HEK293 (cell line): ENCODE measurements at regions not wholly inside any gene's neighbourhood (a gene's known extent, or its start where the extent isn't known, plus 50 kb on each side); places are given as distances from the start of the nearest gene placed in this dataset.

Experiments used
- CTCF ChIA-PET: fragments of 350-600 bp; formaldehyde crosslinking; extraction: SDS; loops from one replicate; lab custom pipeline; 2021; ENCODE audit warnings: antibody characterized with exemption; lab: Yijun Ruan, JAX
- POLR2A ChIA-PET: fragments of 300-600 bp; formaldehyde crosslinking; extraction: SDS; loops from one replicate; lab custom pipeline; 2020; ENCODE audit warnings: antibody characterized with exemption, inconsistent platforms; lab: Yijun Ruan, JAX
- H3K27ac ChIP-seq: fragments of 200-500 bp; sonication (Bioruptor generic); 2 replicates; pipeline ENCODE4 v1.5.1; 2014; ENCODE audit warnings: low read depth, low read length, control low read depth, inconsistent platforms; ENCODE audit errors: extremely low read depth
- H3K36me3 ChIP-seq, 2 experiments: fragments of 200-500 bp in 1 of 2; sonication (Bioruptor generic) in 1 of 2; 1 replicate in 1 of 2; 2 replicates in 1 of 2; pipeline ENCODE4 v1.5.1; 2014 to 2017; ENCODE audit warnings: inconsistent platforms in 2 of 2, low read length in 2 of 2; ENCODE audit not compliant: control insufficient read depth in 2 of 2, insufficient read depth in 1 of 2
- H3K4me1 ChIP-seq: fragments of 200-500 bp; sonication (Bioruptor generic); 2 replicates; pipeline ENCODE4 v1.5.1; 2014; ENCODE audit warnings: mild to moderate bottlenecking, low read length, inconsistent platforms; ENCODE audit not compliant: control insufficient read depth, insufficient read depth
- H3K4me3 ChIP-seq: 2 replicates; pipeline ENCODE4 v1.5.1; 2011; ENCODE audit warnings: low read depth, mild to moderate bottlenecking, control low read depth, low read length, moderate library complexity
- H3K9me3 ChIP-seq: fragments of 200-500 bp; sonication (Bioruptor generic); 2 replicates; pipeline ENCODE4 v1.5.1; 2014; ENCODE audit warnings: low read depth, low read length, inconsistent platforms; ENCODE audit not compliant: control insufficient read depth, insufficient read depth
- FEZF1 ChIP-seq: fragments of 450-650 bp; formaldehyde crosslinking; IDR thresholded peaks from 2 replicates; pipeline ENCODE4 v1.5.1; 2016; ENCODE audit warnings: missing biosample characterization, missing genetic modification characterization
- GFI1B ChIP-seq: fragments of 450-650 bp; formaldehyde crosslinking; IDR thresholded peaks from 2 replicates; pipeline ENCODE4 v1.5.1; 2016; ENCODE audit warnings: missing biosample characterization, missing genetic modification characterization
- HOXA7 ChIP-seq: sonication (generic); formaldehyde crosslinking; IDR thresholded peaks from 2 replicates; pipeline ENCODE4 v1.8.1; 2022; ENCODE audit warnings: missing genetic modification reagents, borderline replicate concordance
- OSR2 ChIP-seq: fragments of 450-650 bp; formaldehyde crosslinking; IDR thresholded peaks from 2 replicates; pipeline ENCODE4 v1.5.1; 2016; ENCODE audit warnings: missing biosample characterization, missing genetic modification characterization
- ZNF184 ChIP-seq: fragments of 450-650 bp; IDR thresholded peaks from 2 replicates; pipeline ENCODE4 v1.5.1; 2018; ENCODE audit warnings: missing biosample characterization, mild to moderate bottlenecking, missing genetic modification characterization
- ZNF202 ChIP-seq: fragments of 450-650 bp; formaldehyde crosslinking; IDR thresholded peaks from 2 replicates; pipeline ENCODE4 v1.5.1; 2016; ENCODE audit warnings: missing biosample characterization, missing genetic modification characterization, borderline replicate concordance
- ZNF221 ChIP-seq: fragments of 450-650 bp; formaldehyde crosslinking; IDR thresholded peaks from 2 replicates; pipeline ENCODE4 v1.5.1; 2017; ENCODE audit warnings: missing biosample characterization, missing genetic modification characterization, borderline replicate concordance
- ZNF324 ChIP-seq: fragments of 450-650 bp; formaldehyde crosslinking; IDR thresholded peaks from 2 replicates; pipeline ENCODE4 v1.5.1; 2016; ENCODE audit warnings: missing biosample characterization, missing genetic modification characterization
- ZNF658 ChIP-seq: fragments of 450-650 bp; formaldehyde crosslinking; IDR thresholded peaks from 2 replicates; pipeline ENCODE4; 2016; ENCODE audit warnings: missing biosample characterization, missing genetic modification characterization
- ZNF777 ChIP-seq: fragments of 450-650 bp; formaldehyde crosslinking; IDR thresholded peaks from 2 replicates; pipeline ENCODE4 v1.5.1; 2017; ENCODE audit warnings: missing biosample characterization, missing genetic modification characterization, borderline replicate concordance
- ZNF830 ChIP-seq: fragments of 450-650 bp; IDR thresholded peaks from 2 replicates; pipeline ENCODE4 v1.5.0; 2018; ENCODE audit warnings: missing biosample characterization, missing genetic modification characterization, low read depth, mild to moderate bottlenecking, moderate library complexity
- ZNF843 ChIP-seq: fragments of 450-650 bp; formaldehyde crosslinking; IDR thresholded peaks from 2 replicates; pipeline ENCODE4 v1.5.1; 2016; ENCODE audit warnings: missing biosample characterization, missing genetic modification characterization
- ZSCAN23 ChIP-seq: fragments of 450-650 bp; formaldehyde crosslinking; IDR thresholded peaks from 2 replicates; pipeline ENCODE4 v1.5.1; 2016; ENCODE audit warnings: missing biosample characterization, missing genetic modification characterization
- ZSCAN30 ChIP-seq: fragments of 450-650 bp; IDR thresholded peaks from 2 replicates; pipeline ENCODE4 v1.5.1; 2018; ENCODE audit warnings: missing biosample characterization, mild to moderate bottlenecking, missing genetic modification characterization, moderate library complexity
- TF ChIP-seq, protein P1 (sequence below): fragments of 450-650 bp; formaldehyde crosslinking; IDR thresholded peaks from 2 replicates; pipeline ENCODE4 v1.5.1; 2016; ENCODE audit warnings: missing biosample characterization, missing genetic modification characterization
- TF ChIP-seq, protein P2 (sequence below): fragments of 450-650 bp; formaldehyde crosslinking; optimal IDR thresholded peaks from 2 replicates; pipeline ENCODE3; 2016; ENCODE audit warnings: missing biosample characterization, mild to moderate bottlenecking, missing genetic modification characterization
- TF ChIP-seq, protein P3 (sequence below): fragments of 450-650 bp; formaldehyde crosslinking; IDR thresholded peaks from 2 replicates; pipeline ENCODE4 v1.5.1; 2016; ENCODE audit warnings: missing biosample characterization, missing genetic modification characterization

DNA sequence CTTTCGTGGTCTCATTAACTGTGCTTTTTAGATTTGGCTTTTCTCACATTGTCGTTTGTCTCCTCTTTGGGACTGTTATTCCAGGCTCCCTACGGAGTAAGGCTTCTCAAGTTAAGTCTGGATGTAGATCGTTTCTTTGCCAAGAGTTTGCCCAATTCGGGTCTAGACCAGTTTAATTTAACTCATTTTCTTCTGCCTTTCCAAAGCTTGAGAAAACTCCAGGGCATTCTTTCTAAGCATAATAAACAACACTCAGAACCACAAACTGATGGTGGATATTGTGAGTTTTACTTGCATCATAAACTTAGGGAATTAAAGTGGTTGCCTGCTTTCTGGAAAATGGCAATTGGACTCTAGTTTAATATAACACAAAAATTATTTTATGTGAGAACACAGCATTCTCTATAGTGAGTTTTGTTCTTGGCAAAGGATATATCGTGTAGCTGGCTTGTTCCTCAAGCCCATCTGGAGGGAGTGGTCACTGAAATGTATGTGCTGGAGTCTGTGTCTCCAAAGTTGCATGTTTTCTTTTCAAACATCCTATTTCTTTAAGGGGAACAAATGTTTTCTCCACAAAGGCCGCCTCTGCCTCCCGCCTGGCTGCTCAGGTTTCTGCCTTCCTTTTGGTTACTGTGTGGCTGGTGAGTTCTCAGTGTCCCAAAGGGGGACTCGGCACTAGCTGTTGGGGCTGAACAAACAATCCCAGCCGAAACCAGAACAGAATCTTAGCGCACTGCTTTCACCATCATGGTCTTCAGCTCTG lies 211.3 kb upstream of the FBN2 start:
- H3K9me3 ChIP-seq = no peaks in the 10 kb centered on the region
- no peak overlapping the region for H3K27ac ChIP-seq
- H3K36me3 ChIP-seq = no peaks in the 10 kb centered on the region
- H3K4me3 ChIP-seq = no peak overlapping the region
- CTCF ChIA-PET = interaction anchor here (0.6 kb wide), 1 partner anchor 915 kb away, joined by 3 read pairs; no protein-coding TSS in a partner anchor
- POLR2A ChIA-PET = no interaction called here
- TF ChIP-seq ZNF777 (tag by site-specific recombination) = no peak
- TF ChIP-seq, protein P1, sequence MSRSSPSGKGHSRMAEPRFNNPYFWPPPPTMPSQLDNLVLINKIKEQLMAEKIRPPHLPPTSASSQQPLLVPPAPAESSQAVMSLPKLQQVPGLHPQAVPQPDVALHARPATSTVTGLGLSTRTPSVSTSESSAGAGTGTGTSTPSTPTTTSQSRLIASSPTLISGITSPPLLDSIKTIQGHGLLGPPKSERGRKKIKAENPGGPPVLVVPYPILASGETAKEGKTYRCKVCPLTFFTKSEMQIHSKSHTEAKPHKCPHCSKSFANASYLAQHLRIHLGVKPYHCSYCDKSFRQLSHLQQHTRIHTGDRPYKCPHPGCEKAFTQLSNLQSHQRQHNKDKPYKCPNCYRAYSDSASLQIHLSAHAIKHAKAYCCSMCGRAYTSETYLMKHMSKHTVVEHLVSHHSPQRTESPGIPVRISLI = no peak
- no peak for TF ChIP-seq OSR2 (tag by site-specific recombination)
- TF ChIP-seq ZNF830 = no peak
- TF ChIP-seq, protein P2, sequence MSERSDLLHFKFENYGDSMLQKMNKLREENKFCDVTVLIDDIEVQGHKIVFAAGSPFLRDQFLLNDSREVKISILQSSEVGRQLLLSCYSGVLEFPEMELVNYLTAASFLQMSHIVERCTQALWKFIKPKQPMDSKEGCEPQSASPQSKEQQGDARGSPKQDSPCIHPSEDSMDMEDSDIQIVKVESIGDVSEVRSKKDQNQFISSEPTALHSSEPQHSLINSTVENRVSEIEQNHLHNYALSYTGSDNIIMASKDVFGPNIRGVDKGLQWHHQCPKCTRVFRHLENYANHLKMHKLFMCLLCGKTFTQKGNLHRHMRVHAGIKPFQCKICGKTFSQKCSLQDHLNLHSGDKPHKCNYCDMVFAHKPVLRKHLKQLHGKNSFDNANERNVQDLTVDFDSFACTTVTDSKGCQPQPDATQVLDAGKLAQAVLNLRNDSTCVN (tag by site-specific recombination) = no peak
- no peak for TF ChIP-seq ZNF202 (tag by site-specific recombination)
- no peaks in the 10 kb centered on the region for H3K4me1 ChIP-seq

DNA sequence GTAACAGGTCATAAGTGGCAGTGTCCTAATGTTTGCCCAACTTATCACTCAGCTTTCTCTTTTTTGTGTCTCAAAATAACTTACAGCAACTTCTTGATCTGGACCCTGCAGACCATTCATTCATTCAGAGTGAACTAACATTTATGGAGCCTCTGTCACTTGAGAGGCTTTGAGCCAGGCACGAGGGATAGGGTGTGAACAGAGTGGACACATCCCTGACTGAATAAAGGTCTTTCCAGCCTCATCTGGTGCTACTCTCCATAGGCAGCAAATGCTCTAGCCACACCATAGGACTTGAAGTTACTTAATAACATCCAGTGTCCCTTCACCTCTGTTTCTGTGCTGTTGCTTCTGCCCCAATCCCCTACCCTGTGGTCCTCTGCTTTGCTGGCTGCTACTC lies 212.1 kb upstream of the FBN2 start:
- TF ChIP-seq ZSCAN23 (tag by site-specific recombination) (no peak), ZNF843 (tag by site-specific recombination) (no peak), GFI1B (no peak), ZSCAN30 (no peak), ZNF184 (tag by site-specific recombination) (no peak)
- CTCF ChIA-PET = no interaction called here
- Histone ChIP-seq H3K4me1 (no peaks in the 10 kb centered on the region), H3K27ac (no peak overlapping the region), H3K4me3 (no peak overlapping the region), H3K9me3 (no peaks in the 10 kb centered on the region), H3K36me3 (no peaks in the 10 kb centered on the region)
- POLR2A ChIA-PET = no interaction called here

DNA sequence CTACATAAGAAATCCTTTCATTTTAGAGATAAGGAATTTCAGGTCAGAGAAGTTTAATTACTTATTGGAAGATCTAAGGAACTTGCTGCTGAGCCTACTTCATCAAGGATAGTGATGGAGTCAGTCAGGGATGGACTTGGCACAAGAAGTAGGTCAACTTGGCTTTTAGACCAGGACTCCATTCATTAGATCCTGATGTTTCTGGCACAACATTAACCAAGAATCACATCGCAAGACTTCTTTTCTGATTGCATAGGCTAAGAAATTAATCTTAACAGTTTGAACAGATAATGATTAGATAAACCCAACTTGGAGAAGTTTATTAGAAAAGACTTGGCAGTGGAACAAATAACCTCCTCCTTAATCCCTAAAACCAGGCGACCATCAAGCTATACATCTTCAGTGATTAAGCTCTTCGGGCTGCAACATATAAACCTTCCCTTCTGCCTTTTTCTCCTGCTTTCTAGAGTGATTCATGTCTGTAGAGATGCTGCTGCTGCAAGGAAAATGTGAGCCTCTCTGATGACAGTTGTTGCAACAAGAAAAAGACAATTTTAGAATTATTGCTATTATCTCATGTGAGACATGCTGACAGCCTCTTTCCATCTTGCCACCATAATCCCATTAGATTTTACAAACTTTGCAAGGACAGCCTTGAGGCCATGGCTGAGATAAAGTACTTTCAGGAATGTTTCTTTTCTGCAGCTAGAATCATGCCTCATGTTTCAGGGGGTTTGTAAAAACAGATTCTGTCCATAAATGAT lies 207.9 kb upstream of the SLC27A6 start:
- Histone ChIP-seq H3K4me3 (no peak overlapping the region), H3K27ac (no peak overlapping the region), H3K9me3 (no peaks in the 10 kb centered on the region), H3K36me3 (no peaks in the 10 kb centered on the region), H3K4me1 (no peaks in the 10 kb centered on the region)
- TF ChIP-seq ZNF324 (tag by site-specific recombination) (no peak), HOXA7 (no peak), ZNF221 (tag by site-specific recombination) (no peak), ZNF658 (tag by site-specific recombination) (no peak), FEZF1 (no peak)
- TF ChIP-seq, protein P3, sequence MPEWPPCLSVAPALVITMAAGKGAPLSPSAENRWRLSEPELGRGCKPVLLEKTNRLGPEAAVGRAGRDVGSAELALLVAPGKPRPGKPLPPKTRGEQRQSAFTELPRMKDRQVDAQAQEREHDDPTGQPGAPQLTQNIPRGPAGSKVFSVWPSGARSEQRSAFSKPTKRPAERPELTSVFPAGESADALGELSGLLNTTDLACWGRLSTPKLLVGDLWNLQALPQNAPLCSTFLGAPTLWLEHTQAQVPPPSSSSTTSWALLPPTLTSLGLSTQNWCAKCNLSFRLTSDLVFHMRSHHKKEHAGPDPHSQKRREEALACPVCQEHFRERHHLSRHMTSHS = no peak
- ChIA-PET POLR2A (no interaction called here), CTCF (interaction anchor here (0.9 kb wide), 1 partner anchor 10 kb away, joined by 3 read pairs; no protein-coding TSS in a partner anchor)
